Fibroblast of the aortic adventitia (primary cell): ENCODE measurements at regions not wholly inside any gene's neighbourhood (a gene's known extent, or its start where the extent isn't known, plus 50 kb on each side); places are given as distances from the start of the nearest gene placed in this dataset.
"Not testable (repeated sequence)": the region's sequence is repeated elsewhere in the genome, so short reads cannot be mapped to it uniquely, and the experiment has no call there.

Experiments used
- DNase-seq: peaks from one replicate; pipeline ENCODE4 v3.0.0-alpha.2; 2010; ENCODE audit warnings: low read depth
- H3K4me3 ChIP-seq: 2 replicates; pipeline ENCODE4 v1.5.1; 2011; ENCODE audit warnings: low read depth, mild to moderate bottlenecking, control low read depth, low read length, moderate library complexity
- TF ChIP-seq, protein P1 (sequence below): IDR thresholded peaks from 2 replicates; pipeline ENCODE4 v1.5.1; 2011; ENCODE audit warnings: mild to moderate bottlenecking, low read length, control low read depth, inconsistent platforms; ENCODE audit not compliant: insufficient read depth

DNA sequence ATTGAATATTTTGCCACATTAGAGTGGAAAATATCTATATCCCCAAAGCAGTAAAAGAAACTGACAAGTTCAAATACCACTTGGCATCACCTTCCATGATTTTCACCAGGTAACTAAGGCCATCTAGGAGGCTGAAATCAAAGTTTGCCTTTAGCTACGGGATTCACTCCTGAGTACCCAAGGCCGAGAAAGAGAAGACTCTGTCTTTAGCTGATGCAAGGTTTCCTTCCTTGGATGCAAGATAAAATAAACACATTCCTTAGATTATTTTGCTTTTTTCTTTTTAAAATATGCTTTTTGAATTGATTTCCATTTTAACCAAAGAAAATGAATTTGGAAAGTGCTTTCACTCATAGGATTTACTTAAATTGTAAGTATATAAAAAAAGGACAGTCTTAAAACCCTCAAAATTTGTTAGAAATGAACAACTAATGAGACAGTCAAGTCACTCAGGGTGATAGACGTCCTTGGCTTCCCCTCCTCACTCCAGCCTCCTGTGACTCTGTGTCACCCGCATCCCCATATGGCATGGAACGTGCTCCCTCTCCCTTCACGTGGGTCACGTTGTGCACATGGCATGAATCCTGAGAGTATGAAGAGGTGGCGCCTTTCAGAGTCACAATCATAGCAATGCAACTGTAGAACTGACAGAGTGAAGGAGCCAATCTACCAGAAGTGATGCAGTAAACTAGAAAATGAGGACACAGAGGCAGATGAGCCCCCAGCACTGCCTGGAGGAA lies 148.4 kb downstream of the RTP4 start:
- TF ChIP-seq, protein P1, sequence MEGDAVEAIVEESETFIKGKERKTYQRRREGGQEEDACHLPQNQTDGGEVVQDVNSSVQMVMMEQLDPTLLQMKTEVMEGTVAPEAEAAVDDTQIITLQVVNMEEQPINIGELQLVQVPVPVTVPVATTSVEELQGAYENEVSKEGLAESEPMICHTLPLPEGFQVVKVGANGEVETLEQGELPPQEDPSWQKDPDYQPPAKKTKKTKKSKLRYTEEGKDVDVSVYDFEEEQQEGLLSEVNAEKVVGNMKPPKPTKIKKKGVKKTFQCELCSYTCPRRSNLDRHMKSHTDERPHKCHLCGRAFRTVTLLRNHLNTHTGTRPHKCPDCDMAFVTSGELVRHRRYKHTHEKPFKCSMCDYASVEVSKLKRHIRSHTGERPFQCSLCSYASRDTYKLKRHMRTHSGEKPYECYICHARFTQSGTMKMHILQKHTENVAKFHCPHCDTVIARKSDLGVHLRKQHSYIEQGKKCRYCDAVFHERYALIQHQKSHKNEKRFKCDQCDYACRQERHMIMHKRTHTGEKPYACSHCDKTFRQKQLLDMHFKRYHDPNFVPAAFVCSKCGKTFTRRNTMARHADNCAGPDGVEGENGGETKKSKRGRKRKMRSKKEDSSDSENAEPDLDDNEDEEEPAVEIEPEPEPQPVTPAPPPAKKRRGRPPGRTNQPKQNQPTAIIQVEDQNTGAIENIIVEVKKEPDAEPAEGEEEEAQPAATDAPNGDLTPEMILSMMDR: no peak
- H3K4me3 ChIP-seq: no peak overlapping the region
- DNase-seq: peak; percentile 40

DNA sequence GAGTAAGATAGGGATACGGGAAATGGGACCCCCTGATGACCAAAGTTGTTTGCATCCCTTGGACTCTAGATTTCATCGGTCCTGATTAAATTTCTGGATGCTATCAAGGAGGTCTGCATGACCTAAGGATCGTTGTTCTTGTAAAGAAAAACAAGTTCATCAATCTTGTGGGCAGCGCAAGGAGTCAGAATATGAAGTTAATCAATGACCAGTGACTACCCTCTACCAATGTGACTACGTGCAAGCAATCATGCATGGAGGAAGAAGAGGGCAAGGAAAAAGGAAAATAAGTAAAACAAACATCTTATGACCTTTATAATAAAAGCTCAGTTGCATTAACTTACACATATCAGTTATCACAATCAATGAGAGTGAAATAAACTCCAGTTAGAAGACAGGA lies 139.7 kb downstream of the RTP4 start:
- no peak for DNase-seq
- no peak overlapping the region for H3K4me3 ChIP-seq
- TF ChIP-seq, protein P1: no peak

DNA sequence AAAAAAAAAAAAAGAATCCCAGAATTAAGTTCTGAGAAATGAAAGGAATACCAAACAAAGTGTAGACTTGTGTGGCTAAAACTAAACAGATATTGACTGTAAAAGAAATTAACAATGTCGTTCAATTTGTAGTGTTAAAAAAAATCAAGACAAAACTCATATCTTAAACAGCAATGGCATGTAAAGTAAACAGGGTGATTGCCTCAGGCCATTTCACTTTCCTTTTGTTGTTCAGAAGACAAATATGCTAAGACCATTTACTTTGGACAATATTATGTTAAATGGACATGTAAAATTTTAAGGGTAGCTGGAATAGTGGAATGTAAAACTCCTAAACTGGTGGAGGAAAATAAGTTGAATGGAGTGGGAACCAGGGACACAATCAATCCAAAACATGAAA lies 139.1 kb downstream of the RTP4 start:
- no peak overlapping the region for H3K4me3 ChIP-seq
- no peak for DNase-seq
- TF ChIP-seq, protein P1: no peak

- no peak overlapping the region for H3K4me3 ChIP-seq
- DNase-seq: no peak
- TF ChIP-seq, protein P1: no peak
Measured at GRCh38 chr3:187504435-187504834, 136.2 kb downstream of the RTP4 start.

DNA sequence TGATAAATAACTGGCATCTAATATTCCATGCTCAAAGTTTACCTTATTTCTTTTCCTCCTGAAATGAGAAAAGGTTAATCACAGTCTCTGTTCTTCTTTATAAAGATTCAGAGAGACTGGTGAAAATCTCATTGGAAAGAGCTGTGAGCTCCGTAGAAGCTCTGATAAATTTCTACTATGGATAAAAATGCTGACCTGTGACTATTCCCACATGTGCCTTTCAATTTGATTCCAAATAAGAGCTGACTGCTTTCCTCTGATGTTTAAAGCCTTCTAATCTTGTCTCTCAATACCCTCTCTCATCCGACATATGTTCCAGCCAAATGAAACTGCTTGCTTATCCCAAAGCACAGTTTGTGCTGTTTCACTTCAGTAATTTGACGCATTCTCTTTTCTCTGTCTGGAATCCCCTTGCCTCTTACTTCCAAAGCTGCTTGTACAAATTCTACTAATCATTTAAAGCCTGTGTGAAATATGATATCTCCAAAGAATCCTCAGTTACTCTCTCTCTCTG lies 130.1 kb downstream of the RTP4 start:
- no peak overlapping the region for H3K4me3 ChIP-seq
- TF ChIP-seq, protein P1: no peak
- no peak for DNase-seq

DNA sequence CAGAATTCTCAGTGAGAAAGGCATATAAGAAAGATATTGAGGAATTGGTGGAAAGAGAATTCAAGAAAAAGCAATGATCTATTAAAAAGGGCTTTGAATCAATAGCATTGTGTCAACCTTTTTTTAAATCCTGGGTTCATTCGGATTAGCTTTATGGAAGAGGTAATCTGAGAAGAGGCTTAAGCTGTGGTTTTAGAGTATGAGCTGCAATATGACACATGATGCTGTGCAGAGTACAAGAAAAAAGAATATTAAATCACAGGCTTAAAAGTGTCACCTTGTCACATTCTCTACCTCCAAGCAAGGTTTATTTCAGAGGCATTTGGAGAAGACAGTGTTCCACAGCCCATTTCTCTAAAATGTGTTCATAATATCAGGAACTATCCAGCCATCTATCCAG lies 128.9 kb downstream of the RTP4 start:
- H3K4me3 ChIP-seq: no peak overlapping the region
- TF ChIP-seq, protein P1: no peak
- no peak for DNase-seq

- H3K4me3 ChIP-seq, DNase-seq: not testable (repeated sequence)
Measured at GRCh38 chr3:187494056-187494455, 125.9 kb downstream of the RTP4 start.
